ENCODE measurements at regions not wholly inside any gene's neighbourhood (a gene's known extent, or its start where the extent isn't known, plus 50 kb on each side); places are given as distances from the start of the nearest gene placed in this dataset.

GRCh38 chr5:58403822-58404433 lies 56.0 kb downstream of the PLK2 start:
- no peak for TF ChIP-seq CTCF (IDR thresholded peaks at IDR 0.05; ENCODE audit: extremely low read depth, missing control alignments)
- DNase-seq (ENCODE audit: low spot score), result no peak

- TF ChIP-seq CTCF (IDR thresholded peaks at IDR 0.05; ENCODE audit: extremely low read depth, missing control alignments), result no peak
- DNase-seq (ENCODE audit: low spot score), result no peak
These were observed 58.2 kb downstream of the PLK2 start for GRCh38 chr5:58401701-58402100.

GRCh38 chr5:58400737-58401136 lies 59.1 kb downstream of the PLK2 start:
- TF ChIP-seq CTCF (IDR thresholded peaks at IDR 0.05; ENCODE audit: extremely low read depth, missing control alignments), result no peak
- no peak for DNase-seq (ENCODE audit: low spot score)

GRCh38 chr5:58399951-58400350 lies 59.9 kb downstream of the PLK2 start:
- DNase-seq (ENCODE audit: low spot score), result no peak
- TF ChIP-seq CTCF (IDR thresholded peaks at IDR 0.05; ENCODE audit: extremely low read depth, missing control alignments), result no peak

GRCh38 chr5:58394339-58394738 lies 65.5 kb downstream of the PLK2 start:
- no peak for DNase-seq (ENCODE audit: low spot score)
- no peak for TF ChIP-seq CTCF (IDR thresholded peaks at IDR 0.05; ENCODE audit: extremely low read depth, missing control alignments)

GRCh38 chr5:58393716-58394115 lies 66.2 kb downstream of the PLK2 start:
- no peak for TF ChIP-seq CTCF (IDR thresholded peaks at IDR 0.05; ENCODE audit: extremely low read depth, missing control alignments)
- DNase-seq (ENCODE audit: low spot score), result no peak

- no peak for DNase-seq (ENCODE audit: low spot score)
- TF ChIP-seq CTCF (IDR thresholded peaks at IDR 0.05; ENCODE audit: extremely low read depth, missing control alignments), result no peak
These were observed 67.4 kb downstream of the PLK2 start for GRCh38 chr5:58392496-58392895.

Data from GM20000 (cell line).